ENCODE measurements at regions not wholly inside any gene's neighbourhood (a gene's known extent, or its start where the extent isn't known, plus 50 kb on each side); places are given as distances from the start of the nearest gene placed in this dataset.

GRCh38 chr4:81650606-81651242 is 179.0 kb upstream of the RASGEF1B start:
- no peak for DNase-seq

- no peak for DNase-seq
Measured at GRCh38 chr4:81648576-81649275, 177.0 kb upstream of the RASGEF1B start.

- no peak for DNase-seq
Measured at GRCh38 chr4:81647388-81647787, 175.7 kb upstream of the RASGEF1B start.

GRCh38 chr4:81642543-81642942 is 170.8 kb upstream of the RASGEF1B start:
- no peak for DNase-seq

GRCh38 chr4:81639248-81639647 is 167.5 kb upstream of the RASGEF1B start:
- DNase-seq, result no peak

GRCh38 chr4:81638698-81639097 is 167.0 kb upstream of the RASGEF1B start:
- no peak for DNase-seq

- DNase-seq, result no peak
Measured at GRCh38 chr4:81635739-81636138, 164.0 kb upstream of the RASGEF1B start.

GRCh38 chr4:81634766-81635549 is 163.3 kb upstream of the RASGEF1B start:
- no peak for DNase-seq

GRCh38 chr4:81634165-81634564 is 162.5 kb upstream of the RASGEF1B start:
- DNase-seq, result no peak

GRCh38 chr4:81632581-81633299 is 161.0 kb upstream of the RASGEF1B start:
- DNase-seq, result no peak

GRCh38 chr4:81631958-81632441 is 160.3 kb upstream of the RASGEF1B start:
- peak; percentile 26 for DNase-seq

GRCh38 chr4:81629366-81629765 is 157.7 kb upstream of the RASGEF1B start:
- no peak for DNase-seq

GRCh38 chr4:81628489-81628888 is 156.8 kb upstream of the RASGEF1B start:
- DNase-seq, result no peak

GRCh38 chr4:81627590-81627989 is 155.9 kb upstream of the RASGEF1B start:
- no peak for DNase-seq

- no peak for DNase-seq
Measured at GRCh38 chr4:81626851-81627250, 155.1 kb upstream of the RASGEF1B start.

GRCh38 chr4:81625422-81626417 is 154.0 kb upstream of the RASGEF1B start:
- DNase-seq, result no peak

- no peak for DNase-seq
Measured at GRCh38 chr4:81623434-81623833, 151.7 kb upstream of the RASGEF1B start.

GRCh38 chr4:81622474-81623184 is 150.9 kb upstream of the RASGEF1B start:
- DNase-seq, result no peak

- DNase-seq, result no peak
Measured at GRCh38 chr4:81622028-81622427, 150.3 kb upstream of the RASGEF1B start.

- no peak for DNase-seq
Measured at GRCh38 chr4:81621490-81621889, 149.8 kb upstream of the RASGEF1B start.

GRCh38 chr4:81620442-81620841 is 148.7 kb upstream of the RASGEF1B start:
- DNase-seq, result no peak

Data from T1000 (cell line).